ENCODE measurements at regions not wholly inside any gene's neighbourhood (a gene's known extent, or its start where the extent isn't known, plus 50 kb on each side); places are given as distances from the start of the nearest gene placed in this dataset.

DNA sequence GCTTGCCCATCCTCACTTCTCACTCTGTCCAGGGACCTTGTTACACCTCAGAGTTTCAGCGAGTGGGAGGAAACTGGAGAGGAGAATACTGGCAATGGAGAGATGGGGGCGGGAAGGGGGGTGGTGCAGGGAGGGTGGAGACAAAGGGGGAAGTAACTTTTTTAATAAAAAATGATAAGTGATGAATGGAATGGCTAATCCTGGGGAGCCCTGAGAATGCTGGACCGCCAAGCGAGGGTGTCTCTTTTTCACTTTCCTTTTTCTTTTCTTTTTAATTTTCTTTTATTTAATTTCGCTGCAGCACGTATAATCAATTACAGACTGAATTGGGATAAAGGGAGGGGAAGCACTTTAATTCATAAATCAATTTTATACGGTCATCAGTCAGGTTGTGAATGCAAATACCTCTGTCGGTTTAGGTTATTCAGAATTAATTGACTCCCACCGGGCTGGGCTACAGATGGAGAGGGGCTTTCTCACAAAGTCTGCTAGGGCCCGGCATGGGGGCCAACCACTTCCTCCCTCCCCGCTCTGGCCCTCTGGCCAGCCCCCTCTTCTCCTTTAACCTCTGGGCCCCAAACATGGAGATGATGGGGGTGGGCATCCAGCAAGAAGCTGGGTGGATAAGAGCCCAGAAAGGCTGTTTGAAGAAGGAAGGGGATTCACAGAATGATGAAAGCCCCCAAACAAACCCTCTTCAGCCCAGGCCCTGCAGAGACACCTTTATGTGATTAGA, 106.8 kb upstream of the BOC start:
- Histone ChIP-seq H2AFZ (ENCODE audit: low read depth, low read length) (no peak overlapping the region), H3K27me3 (ENCODE audit: control insufficient read depth in 2 of 2, insufficient read depth in 2 of 2, low read length in 2 of 2) (peaks cover 0 to 7% of the 10 kb centered on the region in 2 experiments; a peak in 2 of 5 replicates), H3K9me3 (replicated peaks; ENCODE audit: control insufficient read depth, insufficient read depth, low read depth, low read length) (no peaks in the 10 kb centered on the region), H3K4me2 (ENCODE audit: insufficient read depth, low read length) (no peak overlapping the region), H3K4me1 (replicated peaks in 1 of 2; ENCODE audit: control insufficient read depth in 2 of 2, insufficient read depth in 2 of 2, low read length in 2 of 2) (no peaks in the 10 kb centered on the region), H3K79me2 (ENCODE audit: control insufficient read depth, insufficient read depth, low read length) (no peaks in the 10 kb centered on the region), H4K20me1 (replicated peaks; ENCODE audit: control insufficient read depth, insufficient read depth, low read length) (no peaks in the 10 kb centered on the region), H3K27ac (ENCODE audit: extremely low read depth, low read depth, low read length) (no peak overlapping the region), H3K9me1 (ENCODE audit: control insufficient read depth, insufficient read depth, low read length) (no peaks in the 10 kb centered on the region), H3K4me3 (no peak overlapping the region), H3K9ac (ENCODE audit: insufficient read depth in 1 of 2, low read depth in 2 of 2, low read length in 2 of 2) (no peak overlapping the region), H3K36me3 (ENCODE audit: control insufficient read depth, insufficient read depth, low read length) (no peaks in the 10 kb centered on the region)
- BruUV-seq (replicated peaks), result no TSS peak
- CTCF ChIA-PET (ENCODE audit: low intra/inter-chr PET ratio), result no interaction called here
- ATAC-seq, result no peak
- WGBS (ENCODE audit: insufficient coverage, low coverage, missing lambda C conversion rate), result 0% methylated on average over 6 of the region's 11 CpGs
- no peak for FAIRE-seq
- POLR2A ChIA-PET, result no interaction called here
- in situ Hi-C loops (cut with MboI), result no loop called here
- TF ChIP-seq ZNF584 (CRISPR knock-in tag; IDR thresholded peaks at IDR 0.05; ENCODE audit: low read depth) (no peak), MYC (IDR thresholded peaks at IDR 0.05; ENCODE audit: low read depth, low read length) (no peak), MYC (CRISPR knock-in tag; IDR thresholded peaks at IDR 0.05; ENCODE audit: borderline replicate concordance, low read depth) (no peak), RBM39 (optimal IDR thresholded peaks at IDR 0.05; ENCODE audit: low read depth, low read length) (no peak), ZNF175 (CRISPR knock-in tag; IDR thresholded peaks at IDR 0.05; ENCODE audit: low read depth) (no peak)
- TF ChIP-seq, protein P1, sequence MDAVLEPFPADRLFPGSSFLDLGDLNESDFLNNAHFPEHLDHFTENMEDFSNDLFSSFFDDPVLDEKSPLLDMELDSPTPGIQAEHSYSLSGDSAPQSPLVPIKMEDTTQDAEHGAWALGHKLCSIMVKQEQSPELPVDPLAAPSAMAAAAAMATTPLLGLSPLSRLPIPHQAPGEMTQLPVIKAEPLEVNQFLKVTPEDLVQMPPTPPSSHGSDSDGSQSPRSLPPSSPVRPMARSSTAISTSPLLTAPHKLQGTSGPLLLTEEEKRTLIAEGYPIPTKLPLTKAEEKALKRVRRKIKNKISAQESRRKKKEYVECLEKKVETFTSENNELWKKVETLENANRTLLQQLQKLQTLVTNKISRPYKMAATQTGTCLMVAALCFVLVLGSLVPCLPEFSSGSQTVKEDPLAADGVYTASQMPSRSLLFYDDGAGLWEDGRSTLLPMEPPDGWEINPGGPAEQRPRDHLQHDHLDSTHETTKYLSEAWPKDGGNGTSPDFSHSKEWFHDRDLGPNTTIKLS (IDR thresholded peaks at IDR 0.05; ENCODE audit: borderline replicate concordance, low read depth), result no peak
- intact Hi-C loops (cut with micrococcal nuclease), result no loop called here
- no peak for DNase-seq (ENCODE audit: extremely low read depth in 1 of 4, low spot score in 3 of 4)

Measured in K562 (cell line).